Body of pancreas (tissue), 4 donors: ENCODE measurements at regions not wholly inside any gene's neighbourhood (a gene's known extent, or its start where the extent isn't known, plus 50 kb on each side); places are given as distances from the start of the nearest gene placed in this dataset.

Experiments
- ATAC-seq: fragments of 150-250 bp; one replicate; pipeline ENCODE4 v1.9.1; 2016
- DNase-seq, 4 donors: peaks; one replicate each; pipeline ENCODE4 v3.0.0-alpha.2; 2019
- H3K27ac ChIP-seq, 4 donors: fragments of 200-600 bp; sonication (generic); 1 replicate in 3 of 4; 2 replicates in 1 of 4; pipeline versions ENCODE4 v1.5.1 to v1.6.1; 2016 to 2019; ENCODE audit warnings: mild to moderate bottlenecking in 1 of 4, mixed read lengths in 1 of 4, moderate library complexity in 1 of 4
- H3K27me3 ChIP-seq, 2 donors: fragments of 200-600 bp; sonication (generic); one replicate each; pipeline ENCODE4 v1.6.0; 2016; ENCODE audit warnings: mild to moderate bottlenecking in 1 of 2
- H3K36me3 ChIP-seq, 2 donors: fragments of 200-600 bp; sonication (generic); replicated peaks in 1 of 2; 2 replicates each; pipeline ENCODE4 v1.5.1; 2016; ENCODE audit warnings: low read depth in 2 of 2; ENCODE audit not compliant: insufficient read depth in 1 of 2
- H3K4me1 ChIP-seq: fragments of 200-600 bp; sonication (generic); one replicate; pipeline ENCODE4 v1.6.0; 2016
- H3K4me3 ChIP-seq, 2 donors: fragments of 200-600 bp; sonication (generic); 1 replicate in 1 of 2; 2 replicates in 1 of 2; pipeline ENCODE4 v1.5.1; 2016 to 2019
- H3K9me3 ChIP-seq, 3 donors: fragments of 200-600 bp; sonication (generic); 1 replicate in 2 of 3; 2 replicates in 1 of 3; pipeline ENCODE4 v1.5.1; 2016
- CTCF ChIP-seq, 7 experiments: fragments of 450-650 bp in 4 of 7; fragments of 200-600 bp in 3 of 7; sonication (generic) in 3 of 7; IDR thresholded peaks; one replicate each; pipeline ENCODE4 v1.5.1; 2016 to 2019; ENCODE audit warnings: antibody characterized with exemption in 7 of 7
- POLR2A ChIP-seq, 3 donors: fragments of 450-650 bp; IDR thresholded peaks; one replicate each; pipeline ENCODE4 v1.6.1; 2016; ENCODE audit warnings: antibody characterized with exemption in 3 of 3, mild to moderate bottlenecking in 2 of 3
- WGBS, 2 donors: methylation state at CpG; one replicate each; pipeline ENCODE4 v1.1.5; 2017; 5-methylcytosine and 5-hydroxymethylcytosine counted together
- intact Hi-C: fragments of 100-400 bp; cut with DNase I; formaldehyde crosslinking; loops from one replicate; pipeline ENCODE4 v1.15.1; 2023

- TF ChIP-seq CTCF (IDR thresholded peaks at IDR 0.05) (no peak), POLR2A (IDR thresholded peaks at IDR 0.05) (no peak)
- Histone ChIP-seq H3K27ac (no peak overlapping the region), H3K4me3 (no peak overlapping the region), H3K27me3 (no peaks in the 10 kb centered on the region), H3K4me1 (peaks cover 5% of the 10 kb centered on the region), H3K36me3 (no peaks in the 10 kb centered on the region), H3K9me3 (no peaks in the 10 kb centered on the region)
- ATAC-seq, result no peak
- DNase-seq, result no peak
- WGBS, 2 donors, result 77 to 83% methylated on average over 10 of the region's 10 CpGs
- intact Hi-C loops, result loop anchor here (10.0 kb wide), 1 partner anchor 179 kb away; no protein-coding TSS in a partner anchor
These were observed 289.0 kb downstream of the RNF144A start for GRCh38 chr2:7206111-7206810.

DNA sequence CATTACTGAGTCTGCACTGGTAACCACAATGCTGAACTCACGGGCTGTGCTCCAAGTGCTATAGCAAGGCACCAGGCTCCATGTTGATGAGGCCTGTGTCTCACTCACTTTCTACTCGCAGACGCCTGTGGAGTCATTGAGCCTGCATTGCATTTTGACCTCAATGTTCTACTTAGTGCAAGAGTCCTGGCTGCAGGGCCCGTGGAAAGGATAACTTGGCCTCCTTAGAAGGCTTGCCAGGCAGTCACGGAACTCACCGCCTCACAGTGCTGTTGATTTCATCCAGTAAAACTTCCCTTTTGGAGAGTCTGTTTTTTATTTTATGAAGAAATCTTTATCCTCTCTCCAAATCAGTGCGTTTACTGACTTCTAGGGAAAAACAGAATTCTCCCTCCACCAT lies 290.4 kb downstream of the RNF144A start:
- H3K4me1 ChIP-seq, result peaks cover 5% of the 10 kb centered on the region
- no peaks in the 10 kb centered on the region for H3K9me3 ChIP-seq
- H3K27ac ChIP-seq, result no peak overlapping the region
- DNase-seq, result no peak
- 86 to 92% methylated on average over 7 of the region's 7 CpGs for WGBS, 2 donors
- intact Hi-C loops, result loop anchor here (10.0 kb wide), 1 partner anchor 177 kb away; no protein-coding TSS in a partner anchor
- H3K27me3 ChIP-seq, result no peaks in the 10 kb centered on the region
- ATAC-seq, result no peak
- no peaks in the 10 kb centered on the region for H3K36me3 ChIP-seq
- H3K4me3 ChIP-seq, result no peak overlapping the region
- no peak for TF ChIP-seq CTCF (IDR thresholded peaks at IDR 0.05)
- no peak for TF ChIP-seq POLR2A (IDR thresholded peaks at IDR 0.05)

GRCh38 chr2:7209757-7210555 lies 292.7 kb downstream of the RNF144A start:
- ATAC-seq (peak; percentile 45), DNase-seq (peak in 1 of 4 donors; percentile 7)
- no peak for TF ChIP-seq CTCF (IDR thresholded peaks at IDR 0.05)
- TF ChIP-seq POLR2A (IDR thresholded peaks at IDR 0.05), result no peak
- Histone ChIP-seq H3K27me3 (no peaks in the 10 kb centered on the region), H3K4me3 (no peak overlapping the region), H3K36me3 (no peaks in the 10 kb centered on the region), H3K9me3 (no peaks in the 10 kb centered on the region), H3K4me1 (peaks cover 5% of the 10 kb centered on the region), H3K27ac (peak overlapping the region in 2 of 4 donors; percentile 27 to 53)
- 51 to 77% methylated on average over 5 of the region's 5 CpGs for WGBS, 2 donors
- intact Hi-C loops, result loop anchor here (10.0 kb wide), 1 partner anchor 175 kb away; no protein-coding TSS in a partner anchor

- Histone ChIP-seq H3K9me3 (no peaks in the 10 kb centered on the region), H3K4me3 (no peak overlapping the region), H3K27ac (no peak overlapping the region), H3K4me1 (peaks cover 5% of the 10 kb centered on the region), H3K36me3 (no peaks in the 10 kb centered on the region), H3K27me3 (no peaks in the 10 kb centered on the region)
- ATAC-seq (no peak), DNase-seq (no peak)
- intact Hi-C loops, result no loop called here
- 85 to 91% methylated on average over 4 of the region's 4 CpGs for WGBS, 2 donors
- no peak for TF ChIP-seq POLR2A (IDR thresholded peaks at IDR 0.05)
- TF ChIP-seq CTCF (IDR thresholded peaks at IDR 0.05), result no peak
These were observed 293.5 kb downstream of the RNF144A start for GRCh38 chr2:7210712-7211111.
